Breast epithelium (tissue), 3 donors: ENCODE measurements at regions not wholly inside any gene's neighbourhood (a gene's known extent, or its start where the extent isn't known, plus 50 kb on each side); places are given as distances from the start of the nearest gene placed in this dataset.

ENCODE experiments used
- CTCF ChIP-seq, 3 donors: fragments of 450-650 bp; IDR thresholded peaks; one replicate each; pipeline ENCODE4 v1.5.1; 2016 to 2017; ENCODE audit warnings: antibody characterized with exemption in 3 of 3, mild to moderate bottlenecking in 3 of 3, moderate library complexity in 3 of 3
- POLR2A ChIP-seq: fragments of 450-650 bp; IDR thresholded peaks from one replicate; pipeline ENCODE4 v1.6.1; 2016; ENCODE audit warnings: antibody characterized with exemption, mild to moderate bottlenecking, moderate library complexity
- POLR2AphosphoS5 ChIP-seq, 3 donors: sonication (generic); formaldehyde crosslinking; IDR thresholded peaks; one replicate each; pipeline ENCODE4 v1.6.1; 2017; ENCODE audit warnings: antibody characterized with exemption in 3 of 3

- TF ChIP-seq POLR2A, result no peak
- TF ChIP-seq POLR2AphosphoS5 (IDR thresholded peaks at IDR 0.05), result no peak
- no peak for TF ChIP-seq CTCF (IDR thresholded peaks at IDR 0.05)
Measured at GRCh38 chr5:74196233-74196632, 444.3 kb downstream of the ENC1 start.
